Neuronal stem cell (in vitro differentiated cells): ENCODE measurements at regions not wholly inside any gene's neighbourhood (a gene's known extent, or its start where the extent isn't known, plus 50 kb on each side); places are given as distances from the start of the nearest gene placed in this dataset.

Source experiments
- DNase-seq: peaks from one replicate; pipeline ENCODE4 v3.0.0-alpha.2; 2013; ENCODE audit warnings: low spot score
- H2AFZ ChIP-seq: one replicate; pipeline ENCODE4 v1.6.1; 2013; ENCODE audit warnings: mild to moderate bottlenecking, low read length, inconsistent platforms
- H2AK5ac ChIP-seq: 2 replicates; pipeline ENCODE4 v1.6.1; 2013; ENCODE audit warnings: low read depth, mild to moderate bottlenecking, inconsistent platforms, low read length, moderate library complexity, mixed read lengths
- H2BK120ac ChIP-seq: 2 replicates; pipeline ENCODE4 v1.6.1; 2013; ENCODE audit warnings: low read depth, mild to moderate bottlenecking, inconsistent platforms, low read length, moderate library complexity, mixed read lengths
- H2BK12ac ChIP-seq: one replicate; pipeline ENCODE4 v1.6.1; 2013; ENCODE audit warnings: low read length, inconsistent platforms
- H2BK15ac ChIP-seq: 2 replicates; pipeline ENCODE4 v1.6.1; 2013; ENCODE audit warnings: mild to moderate bottlenecking, low read length, inconsistent platforms, mixed read lengths
- H2BK5ac ChIP-seq: one replicate; pipeline ENCODE4 v1.6.1; 2013; ENCODE audit warnings: inconsistent platforms, mild to moderate bottlenecking, low read length, moderate library complexity
- H3K14ac ChIP-seq: one replicate; pipeline ENCODE4 v1.6.1; 2013; ENCODE audit warnings: low read length, inconsistent platforms
- H3K18ac ChIP-seq: 2 replicates; pipeline ENCODE4 v1.6.1; 2013; ENCODE audit warnings: low read length, inconsistent platforms
- H3K23ac ChIP-seq: 2 replicates; pipeline ENCODE4 v1.6.1; 2013; ENCODE audit warnings: low read depth, mild to moderate bottlenecking, mixed read lengths, low read length, inconsistent platforms; ENCODE audit not compliant: poor library complexity
- H3K27ac ChIP-seq: replicated peaks from 3 replicates; pipeline ENCODE4 v1.5.1; 2013; ENCODE audit warnings: low read length, inconsistent platforms
- H3K27me3 ChIP-seq, 3 experiments: 2 replicates each; pipeline ENCODE4 v1.6.1; 2013; ENCODE audit warnings: low read length in 3 of 3, mild to moderate bottlenecking in 2 of 3, inconsistent platforms in 1 of 3, low read depth in 1 of 3, mixed read lengths in 1 of 3, moderate library complexity in 1 of 3; ENCODE audit not compliant: control insufficient read depth in 3 of 3, insufficient read depth in 3 of 3
- H3K36me3 ChIP-seq, 2 donors: replicated peaks in 1 of 2; 2 replicates each; pipeline ENCODE4 v1.6.1; 2013; ENCODE audit warnings: low read length in 2 of 2; ENCODE audit not compliant: control insufficient read depth in 2 of 2, insufficient read depth in 2 of 2
- H3K4ac ChIP-seq: 2 replicates; pipeline ENCODE4 v1.6.1; 2013; ENCODE audit warnings: inconsistent platforms, mild to moderate bottlenecking, low read length, moderate library complexity
- H3K4me1 ChIP-seq, 2 donors: 1 replicate in 1 of 2; 2 replicates in 1 of 2; pipeline ENCODE4 v1.6.1; 2013; ENCODE audit warnings: low read length in 2 of 2, low read depth in 1 of 2; ENCODE audit not compliant: control insufficient read depth in 2 of 2, insufficient read depth in 1 of 2
- H3K4me2 ChIP-seq: one replicate; pipeline ENCODE4 v1.6.1; 2013; ENCODE audit warnings: mild to moderate bottlenecking, low read length, inconsistent platforms; ENCODE audit not compliant: insufficient read depth, poor library complexity, severe bottlenecking
- H3K4me3 ChIP-seq, 2 donors: 2 replicates each; pipeline ENCODE4 v1.5.1; 2013; ENCODE audit warnings: low read length in 2 of 2, mild to moderate bottlenecking in 2 of 2, inconsistent platforms in 1 of 2, moderate library complexity in 1 of 2
- H3K79me1 ChIP-seq: one replicate; pipeline ENCODE4 v1.6.1; 2013; ENCODE audit warnings: low read depth, mild to moderate bottlenecking, inconsistent platforms, low read length, moderate library complexity
- H3K9ac ChIP-seq: one replicate; pipeline ENCODE4 v1.6.1; 2013; ENCODE audit warnings: mild to moderate bottlenecking, low read depth, low read length, inconsistent platforms; ENCODE audit not compliant: poor library complexity
- H3K9me3 ChIP-seq, 2 donors: replicated peaks in 1 of 2; 2 replicates each; pipeline versions ENCODE3 to v1.6.1; 2013; ENCODE audit warnings: low read length in 2 of 2, mild to moderate bottlenecking in 2 of 2, inconsistent platforms in 1 of 2, low read depth in 1 of 2, mixed read lengths in 1 of 2, moderate library complexity in 1 of 2; ENCODE audit not compliant: control insufficient read depth in 2 of 2, insufficient read depth in 1 of 2
- H4K8ac ChIP-seq: one replicate; pipeline ENCODE4 v1.6.1; 2013; ENCODE audit warnings: low read depth, mild to moderate bottlenecking, inconsistent platforms, low read length, moderate library complexity
- H4K91ac ChIP-seq: one replicate; pipeline ENCODE4 v1.6.1; 2013; ENCODE audit warnings: low read length, low read depth, mild to moderate bottlenecking, inconsistent platforms; ENCODE audit not compliant: poor library complexity
- WGBS, 2 donors: extraction: QIAGEN DNeasy Blood & Tissue Kit; methylation state at CpG; one replicate each; pipeline ENCODE4 v1.1.7; 2013; ENCODE audit warnings: missing lambda C conversion rate in 2 of 2, mixed read lengths in 1 of 2; ENCODE audit not compliant: insufficient read length in 2 of 2, insufficient replicate concordance in 1 of 2; ENCODE audit errors: extremely low coverage in 2 of 2; 5-methylcytosine and 5-hydroxymethylcytosine counted together

DNA sequence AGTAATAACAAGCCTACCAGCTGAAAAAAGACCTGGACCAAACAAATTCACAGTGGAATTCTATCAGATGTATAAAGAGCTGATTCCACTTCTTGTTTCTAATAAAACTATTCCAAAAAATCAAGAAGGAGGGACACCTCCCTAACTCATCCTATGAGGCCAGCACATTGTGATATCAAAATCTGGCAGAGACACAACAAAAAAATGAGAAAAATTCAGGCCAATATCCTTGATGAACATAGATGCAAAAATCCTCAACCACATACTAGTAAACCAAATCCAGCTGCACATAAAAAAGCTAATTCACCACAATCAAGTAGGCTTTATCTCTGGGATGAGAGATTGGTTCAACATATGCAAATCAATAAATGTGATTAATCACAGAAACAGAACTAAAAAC lies 147.9 kb upstream of the NEIL3 start:
- H2BK12ac ChIP-seq, result no peak overlapping the region
- H3K4ac ChIP-seq, result no peak overlapping the region
- H3K14ac ChIP-seq, result no peak overlapping the region

DNA sequence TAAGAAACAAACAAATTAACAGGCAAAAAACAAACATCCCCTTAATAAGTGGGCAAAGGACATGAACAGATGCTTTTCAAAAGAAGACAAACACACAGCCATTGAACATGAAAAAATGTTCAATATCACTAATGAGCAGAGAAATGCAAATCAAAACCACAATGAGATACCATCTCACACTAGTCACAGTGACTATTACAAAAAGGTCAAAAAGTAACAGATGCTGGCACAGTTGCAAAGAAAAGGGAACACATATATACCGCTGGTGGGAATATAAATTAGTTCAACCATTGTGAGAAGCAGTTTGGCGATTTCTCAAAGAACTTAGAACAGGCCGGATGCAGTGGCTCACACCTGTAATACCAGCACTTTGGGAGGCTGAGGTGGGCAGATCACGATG lies 146.1 kb upstream of the NEIL3 start:
- Histone ChIP-seq H2BK15ac (no peak overlapping the region), H3K14ac (no peak overlapping the region), H3K18ac (no peak overlapping the region), H3K4me3 (no peak overlapping the region), H3K4ac (no peak overlapping the region), H3K9ac (no peak overlapping the region), H2AFZ (no peak overlapping the region), H3K23ac (no peak overlapping the region), H2AK5ac (no peak overlapping the region), H2BK120ac (no peak overlapping the region), H3K79me1 (no peaks in the 10 kb centered on the region), H3K4me1 (no peaks in the 10 kb centered on the region), H3K9me3 (peaks cover 0 to 2% of the 10 kb centered on the region in 2 donors), H2BK12ac (no peak overlapping the region), H4K8ac (no peak overlapping the region), H3K27ac (no peak overlapping the region), H2BK5ac (no peak overlapping the region), H3K36me3 (no peaks in the 10 kb centered on the region), H3K4me2 (no peak overlapping the region), H4K91ac (no peak overlapping the region), H3K27me3 (no peaks in the 10 kb centered on the region)
- no CpG with 5 or more reads among the region's 4 CpGs for WGBS, 2 donors
- DNase-seq, result no peak

More for the DNA sequence above, 147.9 kb upstream of the NEIL3 start:
- no peak overlapping the region for H4K8ac ChIP-seq
- no peak overlapping the region for H3K23ac ChIP-seq
- H3K9ac ChIP-seq, result no peak overlapping the region
- no peak overlapping the region for H2BK120ac ChIP-seq
- no peak overlapping the region for H4K91ac ChIP-seq
- no peak overlapping the region for H3K18ac ChIP-seq
- H3K27me3 ChIP-seq, result no peaks in the 10 kb centered on the region
- H3K27ac ChIP-seq, result no peak overlapping the region
- no peaks in the 10 kb centered on the region for H3K79me1 ChIP-seq
- DNase-seq, result no peak
- no peak overlapping the region for H2AK5ac ChIP-seq
- no peak overlapping the region for H2AFZ ChIP-seq
- no peak overlapping the region for H3K4me3 ChIP-seq
- H3K4me1 ChIP-seq, result no peaks in the 10 kb centered on the region
- no peak overlapping the region for H3K4me2 ChIP-seq
- H3K9me3 ChIP-seq, result peaks cover 0 to 2% of the 10 kb centered on the region in 2 donors
- no peaks in the 10 kb centered on the region for H3K36me3 ChIP-seq
- no peak overlapping the region for H2BK15ac ChIP-seq
- H2BK5ac ChIP-seq, result no peak overlapping the region

DNA sequence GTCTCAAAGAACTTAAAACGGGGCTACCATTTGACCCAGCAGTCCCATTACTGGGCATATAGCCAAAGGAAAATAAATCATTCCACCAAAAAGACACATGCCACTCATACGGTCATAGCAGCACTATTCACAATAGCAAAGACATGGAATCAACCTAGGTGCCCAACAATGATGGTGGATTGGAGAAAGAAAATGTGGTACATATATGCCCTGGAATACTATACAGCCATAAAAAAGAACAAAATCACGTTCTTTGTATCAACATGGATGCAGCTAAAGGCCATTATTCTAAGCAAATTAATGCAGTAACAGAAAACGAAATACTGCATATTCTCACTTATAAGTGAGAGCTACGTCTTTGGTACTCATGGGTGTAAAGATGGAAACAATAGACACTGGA lies 138.1 kb upstream of the NEIL3 start:
- Histone ChIP-seq H3K9ac (no peak overlapping the region), H2BK15ac (no peak overlapping the region), H3K18ac (no peak overlapping the region), H3K23ac (no peak overlapping the region), H3K4me1 (no peaks in the 10 kb centered on the region), H3K14ac (no peak overlapping the region), H2BK12ac (no peak overlapping the region), H3K36me3 (no peaks in the 10 kb centered on the region), H3K4me3 (no peak overlapping the region), H2BK120ac (no peak overlapping the region), H3K4me2 (no peak overlapping the region), H3K9me3 (no peaks in the 10 kb centered on the region), H4K91ac (no peak overlapping the region), H2AFZ (no peak overlapping the region), H3K4ac (no peak overlapping the region), H2AK5ac (no peak overlapping the region), H3K27ac (no peak overlapping the region), H3K79me1 (no peaks in the 10 kb centered on the region), H4K8ac (no peak overlapping the region), H3K27me3 (no peaks in the 10 kb centered on the region), H2BK5ac (no peak overlapping the region)
- no CpG with 5 or more reads among the region's 5 CpGs for WGBS, 2 donors
- no peak for DNase-seq

DNA sequence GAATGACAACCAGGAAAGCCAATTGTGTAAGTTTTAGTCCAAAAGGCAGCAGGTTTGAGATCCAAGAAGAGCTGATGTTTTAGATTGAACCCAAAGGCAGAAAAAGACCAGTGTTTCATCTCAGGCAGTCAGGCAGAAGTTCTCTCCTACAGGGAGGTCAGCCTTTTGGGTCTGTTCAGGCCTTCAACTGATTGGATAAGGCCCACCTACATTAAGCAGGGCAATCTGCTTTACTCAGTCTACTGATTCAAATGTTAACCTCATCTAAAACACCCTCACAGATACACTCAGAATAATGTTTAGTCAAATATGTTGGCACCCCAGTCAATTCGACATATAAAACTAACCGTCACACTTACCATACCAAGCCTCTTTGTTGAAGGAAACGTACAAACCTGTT lies 134.2 kb upstream of the NEIL3 start:
- WGBS, 2 donors, result no CpG with 5 or more reads among the region's 3 CpGs
- H3K9ac ChIP-seq, result no peak overlapping the region
- H3K9me3 ChIP-seq, result no peaks in the 10 kb centered on the region
- no peaks in the 10 kb centered on the region for H3K27me3 ChIP-seq
- H3K4ac ChIP-seq, result no peak overlapping the region
- H3K18ac ChIP-seq, result no peak overlapping the region
- H3K79me1 ChIP-seq, result no peaks in the 10 kb centered on the region
- H2AFZ ChIP-seq, result no peak overlapping the region
- no peak overlapping the region for H3K4me2 ChIP-seq
- no peak overlapping the region for H3K4me3 ChIP-seq
- DNase-seq, result no peak
- H2BK12ac ChIP-seq, result no peak overlapping the region
- no peaks in the 10 kb centered on the region for H3K36me3 ChIP-seq
- H3K27ac ChIP-seq, result no peak overlapping the region
- H3K14ac ChIP-seq, result no peak overlapping the region
- H2AK5ac ChIP-seq, result no peak overlapping the region
- no peaks in the 10 kb centered on the region for H3K4me1 ChIP-seq
- no peak overlapping the region for H2BK120ac ChIP-seq
- no peak overlapping the region for H4K8ac ChIP-seq
- H2BK5ac ChIP-seq, result no peak overlapping the region
- no peak overlapping the region for H3K23ac ChIP-seq
- no peak overlapping the region for H4K91ac ChIP-seq
- H2BK15ac ChIP-seq, result no peak overlapping the region
